DMS53 treated with DMSO at 0.1 percent for 48 hours (cell line): ENCODE measurements at regions not wholly inside any gene's neighbourhood (a gene's known extent, or its start where the extent isn't known, plus 50 kb on each side); places are given as distances from the start of the nearest gene placed in this dataset.

Source experiments
- DNase-seq: peaks from one replicate; lab custom pipeline; 2025; ENCODE audit not compliant: unreplicated experiment; lab: John Stamatoyannopoulos, UW

- no peak for DNase-seq
Measured at GRCh38 chr11:130638033-130638432, 189.6 kb downstream of the ADAMTS15 start.

- no peak for DNase-seq
Measured at GRCh38 chr11:130638624-130639023, 190.2 kb downstream of the ADAMTS15 start.

- DNase-seq, result no peak
Measured at GRCh38 chr11:130639369-130639768, 190.9 kb downstream of the ADAMTS15 start.

GRCh38 chr11:130640526-130640925, 192.1 kb downstream of the ADAMTS15 start:
- no peak for DNase-seq

- DNase-seq, result no peak
Measured at GRCh38 chr11:130641876-130642275, 193.4 kb downstream of the ADAMTS15 start.

- DNase-seq, result no peak
Measured at GRCh38 chr11:130642994-130643393, 194.5 kb downstream of the ADAMTS15 start.

GRCh38 chr11:130644187-130644586, 195.7 kb downstream of the ADAMTS15 start:
- no peak for DNase-seq

- DNase-seq, result no peak
Measured at GRCh38 chr11:130645164-130645842, 196.9 kb downstream of the ADAMTS15 start.

GRCh38 chr11:130645843-130646197, 197.4 kb downstream of the ADAMTS15 start:
- DNase-seq, result no peak

- no peak for DNase-seq
Measured at GRCh38 chr11:130646881-130647280, 198.4 kb downstream of the ADAMTS15 start.

- no peak for DNase-seq
Measured at GRCh38 chr11:130647371-130647770, 198.9 kb downstream of the ADAMTS15 start.

- no peak for DNase-seq
Measured at GRCh38 chr11:130649801-130650200, 201.4 kb downstream of the ADAMTS15 start.

- DNase-seq, result no peak
Measured at GRCh38 chr11:130650456-130651030, 202.1 kb downstream of the ADAMTS15 start.

GRCh38 chr11:130651066-130651855, 202.8 kb downstream of the ADAMTS15 start:
- DNase-seq, result no peak

GRCh38 chr11:130652671-130653335, 204.4 kb downstream of the ADAMTS15 start:
- no peak for DNase-seq

GRCh38 chr11:130653838-130654636, 205.6 kb downstream of the ADAMTS15 start:
- no peak for DNase-seq

- no peak for DNase-seq
Measured at GRCh38 chr11:130655300-130655699, 206.9 kb downstream of the ADAMTS15 start.

GRCh38 chr11:130666781-130667251, 218.4 kb downstream of the ADAMTS15 start:
- DNase-seq, result no peak

GRCh38 chr11:130668751-130669150, 220.3 kb downstream of the ADAMTS15 start:
- DNase-seq, result no peak

GRCh38 chr11:130670200-130670599, 221.8 kb downstream of the ADAMTS15 start:
- DNase-seq, result no peak
